Thymus (tissue), 11 donors: ENCODE measurements at regions not wholly inside any gene's neighbourhood (a gene's known extent, or its start where the extent isn't known, plus 50 kb on each side); places are given as distances from the start of the nearest gene placed in this dataset.
"Not testable (repeated sequence)": the region's sequence is repeated elsewhere in the genome, so short reads cannot be mapped to it uniquely, and the experiment has no call there.

Experiments used
- DNase-seq, 9 donors: peaks; one replicate each; pipeline ENCODE4 v3.0.0-alpha.2; 2013; ENCODE audit warnings: low spot score in 9 of 9, low read depth in 6 of 9, missing footprints in 1 of 9
- H3K27ac ChIP-seq, 2 donors: one replicate each; pipeline ENCODE4 v1.5.1; 2013; ENCODE audit warnings: control low read depth in 1 of 2, low read depth in 1 of 2, low read length in 1 of 2, mild to moderate bottlenecking in 1 of 2, moderate library complexity in 1 of 2
- H3K27me3 ChIP-seq, 2 donors: one replicate each; pipeline ENCODE4 v1.5.1; 2013; ENCODE audit warnings: low read length in 1 of 2; ENCODE audit not compliant: control insufficient read depth in 2 of 2, insufficient read depth in 1 of 2
- H3K36me3 ChIP-seq, 2 donors: one replicate each; pipeline ENCODE4 v1.5.1; 2013; ENCODE audit warnings: low read length in 1 of 2, mild to moderate bottlenecking in 1 of 2, moderate library complexity in 1 of 2; ENCODE audit not compliant: control insufficient read depth in 2 of 2, insufficient read depth in 2 of 2
- H3K4me1 ChIP-seq, 2 donors: one replicate each; pipeline ENCODE4 v1.5.1; 2013; ENCODE audit warnings: low read length in 2 of 2; ENCODE audit not compliant: control insufficient read depth in 2 of 2, insufficient read depth in 2 of 2
- H3K4me3 ChIP-seq, 2 donors: one replicate each; pipeline ENCODE4 v1.5.1; 2013; ENCODE audit warnings: low read length in 2 of 2, control low read depth in 1 of 2, mild to moderate bottlenecking in 1 of 2
- H3K9me3 ChIP-seq, 2 donors: one replicate each; pipeline ENCODE4 v1.5.1; 2013; ENCODE audit warnings: low read length in 1 of 2, mild to moderate bottlenecking in 1 of 2; ENCODE audit not compliant: control insufficient read depth in 2 of 2, insufficient read depth in 1 of 2
- WGBS: extraction: QIAGEN DNeasy Blood & Tissue Kit; methylation state at CpG from one replicate; pipeline ENCODE4 v1.1.7; 2013; 5-methylcytosine and 5-hydroxymethylcytosine counted together
- donor health status: healthy.

GRCh38 chr10:52505341-52505740 is 191.3 kb downstream of the DKK1 start:
- not testable (repeated sequence) for H3K36me3 ChIP-seq, H3K9me3 ChIP-seq, H3K27ac ChIP-seq, H3K27me3 ChIP-seq, H3K4me1 ChIP-seq, DNase-seq, H3K4me3 ChIP-seq
- WGBS: 92% methylated on average over 7 of the region's 7 CpGs

DNA sequence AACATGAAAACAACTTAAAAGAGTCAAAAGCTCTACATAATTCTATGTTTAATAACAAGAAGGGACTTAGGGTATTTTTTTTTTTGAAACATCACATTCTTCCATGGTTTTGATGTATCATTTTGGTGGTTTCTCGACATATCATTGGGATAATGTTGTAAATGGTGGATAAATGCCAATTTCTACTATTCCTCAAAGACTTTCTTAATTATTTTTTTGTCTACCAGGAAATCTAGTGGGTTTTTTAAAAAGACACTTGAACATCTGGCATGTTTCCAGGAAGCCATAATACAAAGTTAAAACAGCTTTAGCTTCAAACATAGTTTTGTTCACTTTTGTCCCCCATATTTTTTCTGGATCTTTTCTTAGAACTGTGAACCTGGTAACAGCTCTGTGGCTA is 200.4 kb downstream of the DKK1 start:
- Histone ChIP-seq H3K27me3 (no peaks in the 10 kb centered on the region), H3K4me3 (no peak overlapping the region), H3K4me1 (no peaks in the 10 kb centered on the region), H3K36me3 (no peaks in the 10 kb centered on the region), H3K27ac (no peak overlapping the region), H3K9me3 (no peaks in the 10 kb centered on the region)
- DNase-seq: no peak
- WGBS: 85% methylated on average over 1 of the region's 1 CpG

DNA sequence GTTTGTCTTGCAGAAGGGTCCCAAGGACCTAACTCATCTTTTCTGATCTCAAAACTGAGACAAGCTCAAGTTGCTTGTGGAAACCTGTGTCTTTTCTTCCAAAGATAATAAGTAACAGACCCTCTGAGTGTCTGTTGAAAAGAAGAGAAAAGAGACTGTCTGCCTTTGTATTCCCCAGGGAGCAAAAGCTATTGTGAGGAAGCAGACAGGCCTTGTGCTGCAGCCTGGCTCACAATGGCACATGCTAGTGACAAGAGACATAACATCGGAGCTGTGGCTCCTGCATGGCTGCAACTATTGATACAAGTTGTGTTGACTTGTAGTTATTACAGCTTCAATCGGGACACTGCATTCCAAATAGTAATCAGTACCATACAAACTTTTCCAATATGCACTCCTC is 202.9 kb downstream of the DKK1 start:
- Histone ChIP-seq H3K27me3 (no peaks in the 10 kb centered on the region), H3K9me3 (no peaks in the 10 kb centered on the region), H3K4me1 (no peaks in the 10 kb centered on the region), H3K36me3 (no peaks in the 10 kb centered on the region), H3K4me3 (no peak overlapping the region), H3K27ac (no peak overlapping the region)
- 85% methylated on average over 2 of the region's 2 CpGs for WGBS
- DNase-seq: no peak

- H3K4me1 ChIP-seq: no peaks in the 10 kb centered on the region
- H3K27me3 ChIP-seq: no peaks in the 10 kb centered on the region
- H3K4me3 ChIP-seq: no peak overlapping the region
- no peaks in the 10 kb centered on the region for H3K36me3 ChIP-seq
- no peaks in the 10 kb centered on the region for H3K9me3 ChIP-seq
- no peak for DNase-seq
- H3K27ac ChIP-seq: no peak overlapping the region
These were observed 209.6 kb downstream of the DKK1 start for GRCh38 chr10:52523696-52524095.

DNA sequence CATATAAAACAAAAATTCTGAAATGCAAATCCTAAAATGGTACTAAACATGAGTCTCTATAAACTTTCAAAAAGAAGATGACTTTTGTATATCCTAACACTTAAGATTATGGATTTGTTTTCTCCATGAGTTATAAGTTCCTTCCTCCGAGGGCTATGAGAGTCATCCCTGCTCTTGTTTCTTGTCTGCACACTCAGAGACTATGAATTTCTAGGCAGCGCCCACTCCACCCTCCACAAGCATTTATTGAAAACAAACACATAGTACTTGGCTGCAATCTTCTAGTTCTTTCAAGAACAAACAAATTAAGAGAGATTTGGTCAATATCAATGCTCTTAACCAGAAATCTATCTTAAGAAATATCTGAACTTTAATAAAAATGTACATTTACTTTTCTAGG is 211.7 kb downstream of the DKK1 start:
- DNase-seq: no peak
- no peaks in the 10 kb centered on the region for H3K36me3 ChIP-seq
- no peaks in the 10 kb centered on the region for H3K27me3 ChIP-seq
- WGBS: 95% methylated on average over 2 of the region's 2 CpGs
- no peak overlapping the region for H3K4me3 ChIP-seq
- no peaks in the 10 kb centered on the region for H3K9me3 ChIP-seq
- H3K4me1 ChIP-seq: no peaks in the 10 kb centered on the region
- H3K27ac ChIP-seq: no peak overlapping the region

- H3K9me3 ChIP-seq: no peaks in the 10 kb centered on the region
- no peak overlapping the region for H3K4me3 ChIP-seq
- DNase-seq: no peak
- WGBS: 87% methylated on average over 1 of the region's 1 CpG
- no peaks in the 10 kb centered on the region for H3K27me3 ChIP-seq
- no peak overlapping the region for H3K27ac ChIP-seq
- H3K4me1 ChIP-seq: no peaks in the 10 kb centered on the region
- H3K36me3 ChIP-seq: no peaks in the 10 kb centered on the region
These were observed 212.3 kb downstream of the DKK1 start for GRCh38 chr10:52526251-52526823.

GRCh38 chr10:52532650-52533290 is 218.7 kb downstream of the DKK1 start:
- no peaks in the 10 kb centered on the region for H3K36me3 ChIP-seq
- no peaks in the 10 kb centered on the region for H3K27me3 ChIP-seq
- H3K27ac ChIP-seq: no peak overlapping the region
- no peak overlapping the region for H3K4me3 ChIP-seq
- H3K4me1 ChIP-seq: no peaks in the 10 kb centered on the region
- no peak for DNase-seq
- no peaks in the 10 kb centered on the region for H3K9me3 ChIP-seq

- Histone ChIP-seq H3K4me3 (no peak overlapping the region), H3K4me1 (no peaks in the 10 kb centered on the region), H3K27ac (no peak overlapping the region), H3K9me3 (no peaks in the 10 kb centered on the region), H3K36me3 (no peaks in the 10 kb centered on the region), H3K27me3 (no peaks in the 10 kb centered on the region)
- no peak for DNase-seq
These were observed 219.9 kb downstream of the DKK1 start for GRCh38 chr10:52533986-52534385.

GRCh38 chr10:52539463-52539862 is 225.4 kb downstream of the DKK1 start:
- Histone ChIP-seq H3K27me3 (no peaks in the 10 kb centered on the region), H3K36me3 (no peaks in the 10 kb centered on the region), H3K4me1 (no peaks in the 10 kb centered on the region), H3K4me3 (no peak overlapping the region), H3K9me3 (no peaks in the 10 kb centered on the region), H3K27ac (no peak overlapping the region)
- no peak for DNase-seq
- WGBS: 96% methylated on average over 2 of the region's 2 CpGs
